Endothelial cell (in vitro differentiated cells): ENCODE measurements at regions not wholly inside any gene's neighbourhood (a gene's known extent, or its start where the extent isn't known, plus 50 kb on each side); places are given as distances from the start of the nearest gene placed in this dataset.

Experiments used
- DNase-seq: peaks from one replicate; pipeline ENCODE4 v3.0.0; 2021; ENCODE audit warnings: low spot score
- H3K27ac Mint-ChIP-seq: one replicate; pipeline ENCODE4 v1.8.0; 2021; ENCODE audit warnings: mixed read lengths, inconsistent platforms; ENCODE audit not compliant: unreplicated experiment
- H3K27me3 Mint-ChIP-seq: one replicate; pipeline ENCODE4 v1.8.0; 2021; ENCODE audit warnings: mild to moderate bottlenecking, moderate library complexity, mixed read lengths, inconsistent platforms; ENCODE audit not compliant: unreplicated experiment
- H3K36me3 Mint-ChIP-seq: one replicate; pipeline ENCODE4 v1.8.0; 2021; ENCODE audit warnings: mild to moderate bottlenecking, low read depth, mixed read lengths, inconsistent platforms; ENCODE audit not compliant: unreplicated experiment
- H3K4me1 Mint-ChIP-seq: one replicate; pipeline ENCODE4 v1.8.0; 2021; ENCODE audit warnings: mild to moderate bottlenecking, mixed read lengths, inconsistent platforms; ENCODE audit not compliant: unreplicated experiment
- H3K4me3 Mint-ChIP-seq: one replicate; pipeline ENCODE4 v1.8.0; 2021; ENCODE audit warnings: mild to moderate bottlenecking, mixed read lengths, inconsistent platforms; ENCODE audit not compliant: unreplicated experiment
- H3K9me3 Mint-ChIP-seq: one replicate; pipeline ENCODE4 v1.8.0; 2021; ENCODE audit warnings: mixed read lengths, inconsistent platforms; ENCODE audit not compliant: unreplicated experiment
- TF ChIP-seq, protein P1 (sequence below): fragments of 200-600 bp; sonication (generic); IDR thresholded peaks from one replicate; pipeline ENCODE4 v1.5.0; 2021; ENCODE audit warnings: antibody characterized with exemption; ENCODE audit not compliant: unreplicated experiment

DNA sequence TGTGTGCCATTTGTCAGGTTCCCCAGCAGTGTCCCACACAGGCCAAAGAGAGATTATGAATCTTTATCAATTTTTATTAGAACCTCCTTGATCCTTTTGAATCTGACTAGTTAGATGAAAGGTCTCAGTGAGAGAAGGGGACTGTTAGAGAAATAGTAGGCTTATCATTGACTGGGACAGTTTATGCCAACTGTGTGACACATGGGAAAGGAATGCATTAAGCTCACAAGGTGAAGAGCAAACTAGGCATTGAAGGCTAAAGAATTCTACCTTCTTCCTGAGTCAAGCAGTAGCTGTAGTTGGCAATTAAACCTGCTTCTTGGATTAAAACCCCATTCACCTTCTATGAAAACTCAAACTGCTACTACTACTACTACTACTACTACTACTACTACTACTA is 389.6 kb upstream of the CDH19 start:
- TF ChIP-seq, protein P1, sequence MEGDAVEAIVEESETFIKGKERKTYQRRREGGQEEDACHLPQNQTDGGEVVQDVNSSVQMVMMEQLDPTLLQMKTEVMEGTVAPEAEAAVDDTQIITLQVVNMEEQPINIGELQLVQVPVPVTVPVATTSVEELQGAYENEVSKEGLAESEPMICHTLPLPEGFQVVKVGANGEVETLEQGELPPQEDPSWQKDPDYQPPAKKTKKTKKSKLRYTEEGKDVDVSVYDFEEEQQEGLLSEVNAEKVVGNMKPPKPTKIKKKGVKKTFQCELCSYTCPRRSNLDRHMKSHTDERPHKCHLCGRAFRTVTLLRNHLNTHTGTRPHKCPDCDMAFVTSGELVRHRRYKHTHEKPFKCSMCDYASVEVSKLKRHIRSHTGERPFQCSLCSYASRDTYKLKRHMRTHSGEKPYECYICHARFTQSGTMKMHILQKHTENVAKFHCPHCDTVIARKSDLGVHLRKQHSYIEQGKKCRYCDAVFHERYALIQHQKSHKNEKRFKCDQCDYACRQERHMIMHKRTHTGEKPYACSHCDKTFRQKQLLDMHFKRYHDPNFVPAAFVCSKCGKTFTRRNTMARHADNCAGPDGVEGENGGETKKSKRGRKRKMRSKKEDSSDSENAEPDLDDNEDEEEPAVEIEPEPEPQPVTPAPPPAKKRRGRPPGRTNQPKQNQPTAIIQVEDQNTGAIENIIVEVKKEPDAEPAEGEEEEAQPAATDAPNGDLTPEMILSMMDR = no peak
- Mint-ChIP-seq H3K4me1 (no peaks in the 10 kb centered on the region), H3K27me3 (peaks cover 1% of the 10 kb centered on the region), H3K27ac (no peak overlapping the region), H3K4me3 (no peak overlapping the region), H3K9me3 (no peaks in the 10 kb centered on the region), H3K36me3 (no peaks in the 10 kb centered on the region)
- no peak for DNase-seq

DNA sequence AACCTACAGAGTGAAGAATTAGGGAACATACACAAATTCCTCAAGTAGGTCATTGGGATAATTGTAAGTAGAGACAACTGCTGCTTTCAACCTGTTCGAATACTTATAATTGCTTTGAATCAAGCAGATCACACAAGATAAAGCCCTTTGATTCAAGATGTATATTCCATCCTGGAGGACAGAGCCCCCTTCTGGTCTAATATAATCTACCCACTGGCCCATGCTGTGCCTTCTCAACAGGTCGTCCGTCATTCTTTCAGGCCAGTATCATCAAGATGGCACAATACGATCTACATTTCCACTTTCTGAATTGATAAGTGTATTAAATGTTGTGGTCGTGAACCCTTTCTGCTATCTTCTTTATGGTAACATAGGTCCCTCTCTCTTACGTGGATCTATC is 387.0 kb upstream of the CDH19 start:
- Mint-ChIP-seq H3K4me3 (no peak overlapping the region), H3K4me1 (no peaks in the 10 kb centered on the region), H3K36me3 (no peaks in the 10 kb centered on the region), H3K9me3 (no peaks in the 10 kb centered on the region), H3K27ac (no peak overlapping the region), H3K27me3 (no peaks in the 10 kb centered on the region)
- TF ChIP-seq, protein P1 = no peak
- no peak for DNase-seq

DNA sequence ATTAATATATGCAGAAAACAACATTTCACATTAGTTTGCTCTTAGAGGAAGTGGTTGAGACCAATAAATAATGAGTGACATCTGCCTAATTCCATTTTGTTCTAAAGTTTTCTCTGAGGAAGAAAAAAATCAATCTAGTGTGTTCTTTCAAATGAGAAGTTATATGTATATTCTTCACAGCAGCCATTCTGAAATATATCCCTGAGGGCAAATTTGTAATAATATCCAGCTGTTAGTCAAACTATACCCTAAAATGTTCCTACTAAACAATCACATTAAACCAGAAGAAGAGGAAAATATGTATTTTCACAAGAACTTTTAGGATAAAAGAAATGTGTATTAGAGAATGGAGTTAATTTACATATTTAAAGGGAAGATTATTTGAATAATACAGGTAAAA is 375.1 kb upstream of the CDH19 start:
- H3K36me3 Mint-ChIP-seq = no peaks in the 10 kb centered on the region
- DNase-seq = no peak
- H3K4me3 Mint-ChIP-seq = no peak overlapping the region
- TF ChIP-seq, protein P1 = no peak
- no peak overlapping the region for H3K27ac Mint-ChIP-seq
- no peaks in the 10 kb centered on the region for H3K4me1 Mint-ChIP-seq
- no peaks in the 10 kb centered on the region for H3K9me3 Mint-ChIP-seq
- no peaks in the 10 kb centered on the region for H3K27me3 Mint-ChIP-seq

DNA sequence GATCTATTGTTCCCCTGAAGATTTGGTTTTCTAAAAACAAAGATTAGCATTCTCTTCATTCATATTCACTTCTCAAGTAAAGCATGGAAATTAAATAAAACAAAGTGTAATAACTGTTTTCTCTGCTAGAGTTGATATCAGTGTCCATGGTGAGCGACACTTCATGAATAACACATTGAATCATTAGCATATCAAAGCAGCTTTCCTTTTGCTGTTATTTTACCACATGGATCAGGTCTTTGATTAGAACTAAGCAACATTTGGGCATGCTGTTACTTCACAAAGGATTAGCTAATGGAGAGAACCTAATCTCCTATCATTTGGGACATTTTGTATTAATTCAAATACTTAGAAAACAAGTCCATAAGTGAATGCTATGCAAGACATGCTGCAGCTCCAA is 368.8 kb upstream of the CDH19 start:
- DNase-seq = no peak
- Mint-ChIP-seq H3K9me3 (no peaks in the 10 kb centered on the region), H3K36me3 (no peaks in the 10 kb centered on the region), H3K27me3 (no peaks in the 10 kb centered on the region), H3K4me3 (no peak overlapping the region), H3K4me1 (no peaks in the 10 kb centered on the region), H3K27ac (no peak overlapping the region)
- TF ChIP-seq, protein P1 = no peak

DNA sequence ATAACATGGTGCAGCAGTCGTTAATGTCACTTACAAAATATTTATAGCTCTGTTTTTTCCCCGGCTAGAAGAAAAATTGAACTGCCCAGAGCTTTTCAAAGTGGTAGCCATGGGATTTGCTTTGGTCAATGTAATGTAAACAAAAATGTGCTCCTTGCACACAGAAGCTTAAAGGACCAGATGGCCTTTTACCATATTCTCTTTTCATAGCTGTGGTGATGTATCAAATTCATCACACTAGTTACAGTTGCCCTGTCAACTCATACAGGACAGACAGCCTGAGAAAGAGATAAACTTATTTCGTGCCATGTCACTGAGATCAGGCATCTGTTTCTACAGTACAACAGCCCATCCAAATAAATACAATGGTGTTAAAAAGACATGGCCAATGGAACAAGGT is 368.1 kb upstream of the CDH19 start:
- TF ChIP-seq, protein P1 = no peak
- H3K27ac Mint-ChIP-seq = no peak overlapping the region

More for the DNA sequence above, 368.1 kb upstream of the CDH19 start:
- no peak for DNase-seq
- no peaks in the 10 kb centered on the region for H3K27me3 Mint-ChIP-seq
- H3K36me3 Mint-ChIP-seq = no peaks in the 10 kb centered on the region
- no peak overlapping the region for H3K4me3 Mint-ChIP-seq
- no peaks in the 10 kb centered on the region for H3K9me3 Mint-ChIP-seq
- no peaks in the 10 kb centered on the region for H3K4me1 Mint-ChIP-seq
